ENCODE measurements at regions not wholly inside any gene's neighbourhood (a gene's known extent, or its start where the extent isn't known, plus 50 kb on each side); places are given as distances from the start of the nearest gene placed in this dataset.

DNA sequence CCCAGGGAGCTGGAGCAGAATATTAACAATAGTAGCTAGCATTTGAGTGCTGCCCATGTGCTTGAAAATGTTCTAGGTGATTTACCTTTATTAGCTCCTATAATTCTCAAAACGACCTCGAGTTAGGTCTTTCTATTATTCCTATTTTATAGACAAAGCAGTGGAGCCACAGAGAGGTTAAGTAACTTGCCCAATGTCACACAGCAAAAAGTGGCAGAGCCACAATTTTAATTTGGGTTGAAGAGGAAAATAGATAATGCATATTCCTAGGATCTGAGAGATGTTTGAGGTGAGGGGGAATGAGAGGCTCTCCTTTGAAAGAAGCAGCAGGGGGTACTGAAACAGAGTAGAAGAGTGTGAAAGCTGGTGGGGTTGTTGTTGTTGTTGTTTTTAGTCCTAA, 354.5 kb upstream of the SLC35B3 start:
- no peaks in the 10 kb centered on the region for H3K27me3 ChIP-seq (ENCODE audit: control insufficient read depth in 5 of 5, insufficient read depth in 4 of 5, low read length in 5 of 5)
- H3K9ac ChIP-seq (ENCODE audit: low read length in 5 of 5) = no peak overlapping the region
- no peak overlapping the region for H3K27ac ChIP-seq (ENCODE audit: low read depth, low read length)
- no peaks in the 10 kb centered on the region for H3K9me3 ChIP-seq (ENCODE audit: control insufficient read depth in 5 of 5, low read length in 5 of 5)
- no peaks in the 10 kb centered on the region for H3K4me1 ChIP-seq (ENCODE audit: control insufficient read depth in 5 of 5, insufficient read depth in 5 of 5, low read length in 5 of 5)
- peaks cover 0 to 7% (median 0%) of the 10 kb centered on the region in 5 donors for H3K36me3 ChIP-seq (ENCODE audit: control insufficient read depth in 5 of 5, insufficient read depth in 5 of 5, low read length in 5 of 5)
- no peak overlapping the region for H3K4me3 ChIP-seq (ENCODE audit: low read depth in 1 of 5, low read length in 5 of 5)

DNA sequence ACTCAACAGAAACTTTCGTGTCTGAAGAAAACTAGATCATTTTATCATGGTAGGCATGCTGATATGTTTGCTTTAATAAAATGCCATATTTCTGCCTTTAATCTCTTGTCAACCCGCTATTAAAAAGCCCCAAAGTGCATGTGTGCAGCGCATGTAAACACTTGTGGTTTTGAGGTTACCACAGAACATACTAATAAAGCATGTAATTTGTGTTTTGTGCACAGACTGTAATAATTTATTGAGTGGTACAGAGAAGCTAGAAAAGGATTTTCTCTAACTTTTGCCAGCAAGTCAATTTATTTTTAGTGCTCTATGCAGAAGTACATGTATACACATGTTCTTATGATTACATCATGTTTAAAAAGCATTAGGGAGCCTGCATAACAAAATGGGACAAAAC, 349.9 kb upstream of the SLC35B3 start:
- no peaks in the 10 kb centered on the region for H3K4me1 ChIP-seq (ENCODE audit: control insufficient read depth in 5 of 5, insufficient read depth in 5 of 5, low read length in 5 of 5)
- peaks cover 0 to 7% (median 0%) of the 10 kb centered on the region in 5 donors for H3K36me3 ChIP-seq (ENCODE audit: control insufficient read depth in 5 of 5, insufficient read depth in 5 of 5, low read length in 5 of 5)
- H3K4me3 ChIP-seq (ENCODE audit: low read depth in 1 of 5, low read length in 5 of 5) = no peak overlapping the region
- H3K27ac ChIP-seq (ENCODE audit: low read depth, low read length) = no peak overlapping the region
- H3K27me3 ChIP-seq (ENCODE audit: control insufficient read depth in 5 of 5, insufficient read depth in 4 of 5, low read length in 5 of 5) = no peaks in the 10 kb centered on the region
- no peak overlapping the region for H3K9ac ChIP-seq (ENCODE audit: low read length in 5 of 5)
- H3K9me3 ChIP-seq (ENCODE audit: control insufficient read depth in 5 of 5, low read length in 5 of 5) = no peaks in the 10 kb centered on the region

DNA sequence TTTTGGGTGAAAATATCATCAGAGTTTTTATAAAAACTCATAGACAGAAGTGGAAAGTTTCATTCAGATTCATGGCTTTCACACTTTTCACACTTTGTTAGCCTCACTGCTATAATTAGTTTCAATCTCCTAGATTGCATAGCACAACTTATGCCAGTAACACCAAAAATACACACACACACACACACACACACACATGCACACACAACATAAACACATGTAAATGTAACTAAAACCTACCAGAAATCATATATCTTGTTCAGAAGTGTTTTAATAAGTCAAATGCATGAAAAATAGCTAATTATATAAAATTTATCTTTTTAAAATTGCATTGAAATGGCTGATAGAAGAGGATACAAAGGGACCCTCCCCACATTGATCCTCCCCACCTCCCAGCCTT, 347.8 kb upstream of the SLC35B3 start:
- H3K9me3 ChIP-seq (ENCODE audit: control insufficient read depth in 5 of 5, low read length in 5 of 5) = no peaks in the 10 kb centered on the region
- H3K27me3 ChIP-seq (ENCODE audit: control insufficient read depth in 5 of 5, insufficient read depth in 4 of 5, low read length in 5 of 5) = no peaks in the 10 kb centered on the region
- H3K27ac ChIP-seq (ENCODE audit: low read depth, low read length) = no peak overlapping the region
- no peak overlapping the region for H3K9ac ChIP-seq (ENCODE audit: low read length in 5 of 5)
- H3K4me1 ChIP-seq (ENCODE audit: control insufficient read depth in 5 of 5, insufficient read depth in 5 of 5, low read length in 5 of 5) = no peaks in the 10 kb centered on the region
- H3K4me3 ChIP-seq (ENCODE audit: low read depth in 1 of 5, low read length in 5 of 5) = no peak overlapping the region
- H3K36me3 ChIP-seq (ENCODE audit: control insufficient read depth in 5 of 5, insufficient read depth in 5 of 5, low read length in 5 of 5) = peaks cover 0 to 7% (median 0%) of the 10 kb centered on the region in 5 donors

DNA sequence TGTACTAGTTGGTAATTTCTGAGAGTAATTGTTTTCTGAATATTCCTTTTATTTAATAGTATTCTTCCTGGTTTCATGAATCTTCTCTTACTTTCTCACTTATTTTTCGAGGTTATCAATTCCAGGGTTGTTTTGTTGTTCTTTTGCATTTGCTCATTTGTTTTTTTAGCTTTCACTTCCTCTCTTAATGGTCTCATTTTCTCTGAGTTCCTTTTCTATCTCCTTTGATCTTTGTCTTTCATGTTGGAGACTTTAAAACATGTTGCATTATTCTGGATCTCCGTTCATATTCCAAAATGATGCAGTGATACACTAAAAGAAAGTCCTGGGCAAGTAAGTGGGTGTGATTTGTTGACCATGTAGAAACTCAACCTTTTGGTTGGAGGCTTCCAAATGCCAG, 345.3 kb upstream of the SLC35B3 start:
- no peak overlapping the region for H3K9ac ChIP-seq (ENCODE audit: low read length in 5 of 5)
- H3K36me3 ChIP-seq (ENCODE audit: control insufficient read depth in 5 of 5, insufficient read depth in 5 of 5, low read length in 5 of 5) = peaks cover 0 to under 1% (median 0%) of the 10 kb centered on the region in 5 donors
- no peak overlapping the region for H3K4me3 ChIP-seq (ENCODE audit: low read depth in 1 of 5, low read length in 5 of 5)
- no peaks in the 10 kb centered on the region for H3K4me1 ChIP-seq (ENCODE audit: control insufficient read depth in 5 of 5, insufficient read depth in 5 of 5, low read length in 5 of 5)
- H3K27me3 ChIP-seq (ENCODE audit: control insufficient read depth in 5 of 5, insufficient read depth in 4 of 5, low read length in 5 of 5) = no peaks in the 10 kb centered on the region
- H3K27ac ChIP-seq (ENCODE audit: low read depth, low read length) = no peak overlapping the region
- H3K9me3 ChIP-seq (ENCODE audit: control insufficient read depth in 5 of 5, low read length in 5 of 5) = peaks cover 0 to 2% (median 0%) of the 10 kb centered on the region in 5 donors

DNA sequence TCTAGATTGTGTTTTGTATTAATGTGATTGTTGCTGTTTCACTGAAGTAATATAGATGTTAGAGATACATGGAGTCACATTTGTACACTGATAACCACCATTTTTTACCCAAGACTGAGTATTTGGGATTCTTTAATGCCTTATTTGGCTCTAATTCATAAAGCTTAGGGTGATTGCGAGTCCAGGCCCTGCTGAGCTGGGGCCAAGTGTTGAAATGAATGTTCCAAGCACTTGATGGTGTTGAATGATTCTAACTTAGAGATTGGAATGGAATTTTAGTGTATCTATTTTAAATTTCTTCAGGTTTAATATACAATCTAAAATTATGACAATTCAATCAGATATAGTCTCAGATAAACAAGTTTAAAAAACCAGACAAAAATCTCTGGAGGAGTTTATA, 329.4 kb upstream of the SLC35B3 start:
- no peaks in the 10 kb centered on the region for H3K9me3 ChIP-seq (ENCODE audit: control insufficient read depth in 5 of 5, low read length in 5 of 5)
- no peak overlapping the region for H3K9ac ChIP-seq (ENCODE audit: low read length in 5 of 5)
- no peak overlapping the region for H3K27ac ChIP-seq (ENCODE audit: low read depth, low read length)
- H3K4me1 ChIP-seq (ENCODE audit: control insufficient read depth in 5 of 5, insufficient read depth in 5 of 5, low read length in 5 of 5) = no peaks in the 10 kb centered on the region
- no peaks in the 10 kb centered on the region for H3K36me3 ChIP-seq (ENCODE audit: control insufficient read depth in 5 of 5, insufficient read depth in 5 of 5, low read length in 5 of 5)
- H3K27me3 ChIP-seq (ENCODE audit: control insufficient read depth in 5 of 5, insufficient read depth in 4 of 5, low read length in 5 of 5) = no peaks in the 10 kb centered on the region
- H3K4me3 ChIP-seq (ENCODE audit: low read depth in 1 of 5, low read length in 5 of 5) = no peak overlapping the region

DNA sequence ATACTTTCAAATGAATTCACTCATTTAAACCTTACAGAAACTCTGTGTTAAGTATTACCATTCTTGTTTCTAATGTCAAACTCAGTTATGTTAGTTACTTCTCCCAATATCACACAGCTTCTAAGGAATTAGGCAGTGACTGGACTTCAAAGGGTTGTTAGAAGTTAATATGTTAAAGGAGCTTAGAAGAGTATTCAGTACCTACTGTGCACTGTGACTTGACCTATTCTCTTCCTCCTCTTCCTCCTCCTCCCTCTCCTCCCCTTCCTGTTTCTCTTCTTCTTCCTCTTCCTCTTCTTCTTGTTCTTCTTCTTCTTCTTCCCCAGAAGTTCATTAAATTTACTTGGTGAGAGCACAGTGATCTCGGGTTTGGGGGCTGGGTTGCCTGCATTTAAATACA, 325.6 kb upstream of the SLC35B3 start:
- H3K36me3 ChIP-seq (ENCODE audit: control insufficient read depth in 5 of 5, insufficient read depth in 5 of 5, low read length in 5 of 5) = no peaks in the 10 kb centered on the region
- H3K4me3 ChIP-seq (ENCODE audit: low read depth in 1 of 5, low read length in 5 of 5) = no peak overlapping the region
- H3K4me1 ChIP-seq (ENCODE audit: control insufficient read depth in 5 of 5, insufficient read depth in 5 of 5, low read length in 5 of 5) = no peaks in the 10 kb centered on the region
- H3K9ac ChIP-seq (ENCODE audit: low read length in 5 of 5) = no peak overlapping the region
- H3K27me3 ChIP-seq (ENCODE audit: control insufficient read depth in 5 of 5, insufficient read depth in 4 of 5, low read length in 5 of 5) = no peaks in the 10 kb centered on the region
- H3K9me3 ChIP-seq (ENCODE audit: control insufficient read depth in 5 of 5, low read length in 5 of 5) = no peaks in the 10 kb centered on the region
- no peak overlapping the region for H3K27ac ChIP-seq (ENCODE audit: low read depth, low read length)

DNA sequence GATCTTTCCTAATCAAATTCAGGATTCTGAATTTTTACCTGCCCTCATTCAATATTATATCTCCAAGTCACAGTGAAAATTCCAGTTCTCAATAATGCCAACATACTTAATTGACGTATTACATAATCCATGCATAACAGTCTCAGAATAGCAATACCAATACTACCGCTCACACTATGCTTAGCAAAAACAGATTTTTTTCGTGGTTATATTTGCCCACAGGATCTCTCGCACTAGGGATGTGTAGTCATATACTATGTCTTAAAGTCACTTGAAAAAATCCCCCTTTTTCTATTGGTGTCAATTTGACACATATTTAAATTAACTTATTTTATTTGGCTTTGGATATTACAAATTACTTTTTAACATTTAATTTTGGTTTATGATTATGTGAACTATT, 323.1 kb upstream of the SLC35B3 start:
- Histone ChIP-seq H3K9me3 (ENCODE audit: control insufficient read depth in 5 of 5, low read length in 5 of 5) (no peaks in the 10 kb centered on the region), H3K4me1 (ENCODE audit: control insufficient read depth in 5 of 5, insufficient read depth in 5 of 5, low read length in 5 of 5) (no peaks in the 10 kb centered on the region)

DNA sequence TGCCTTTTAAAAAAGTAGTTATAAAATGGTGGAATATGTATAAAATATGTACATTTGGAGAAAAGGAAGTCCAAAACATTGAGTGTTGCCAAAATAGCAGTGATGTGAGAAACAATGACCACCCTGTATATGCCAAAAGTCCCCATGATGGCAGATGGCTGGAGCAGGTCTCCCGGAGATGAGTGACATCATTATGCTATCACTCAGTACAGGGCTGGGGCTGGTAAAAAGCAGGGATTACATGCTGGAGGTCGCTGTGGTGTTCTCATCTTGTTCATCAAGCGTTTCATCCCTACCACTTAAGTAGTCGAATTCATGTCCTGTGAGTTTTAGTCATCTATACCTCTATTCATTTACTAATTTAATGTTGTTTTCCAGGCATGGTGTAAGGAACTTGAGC, 315.3 kb upstream of the SLC35B3 start:
- no peaks in the 10 kb centered on the region for H3K9me3 ChIP-seq (ENCODE audit: control insufficient read depth in 5 of 5, low read length in 5 of 5)
- H3K4me1 ChIP-seq (ENCODE audit: control insufficient read depth in 5 of 5, insufficient read depth in 5 of 5, low read length in 5 of 5) = peaks cover 0 to 11% (median 4%) of the 10 kb centered on the region in 5 donors
- H3K4me3 ChIP-seq (ENCODE audit: low read depth in 1 of 5, low read length in 5 of 5) = no peak overlapping the region
- no peak overlapping the region for H3K9ac ChIP-seq (ENCODE audit: low read length in 5 of 5)
- H3K27me3 ChIP-seq (ENCODE audit: control insufficient read depth in 5 of 5, insufficient read depth in 4 of 5, low read length in 5 of 5) = no peaks in the 10 kb centered on the region
- no peaks in the 10 kb centered on the region for H3K36me3 ChIP-seq (ENCODE audit: control insufficient read depth in 5 of 5, insufficient read depth in 5 of 5, low read length in 5 of 5)
- no peak overlapping the region for H3K27ac ChIP-seq (ENCODE audit: low read depth, low read length)

More for the DNA sequence above, 323.1 kb upstream of the SLC35B3 start:
- Histone ChIP-seq H3K4me3 (ENCODE audit: low read depth in 1 of 5, low read length in 5 of 5) (no peak overlapping the region), H3K9ac (ENCODE audit: low read length in 5 of 5) (no peak overlapping the region), H3K27ac (ENCODE audit: low read depth, low read length) (no peak overlapping the region), H3K27me3 (ENCODE audit: control insufficient read depth in 5 of 5, insufficient read depth in 4 of 5, low read length in 5 of 5) (no peaks in the 10 kb centered on the region), H3K36me3 (ENCODE audit: control insufficient read depth in 5 of 5, insufficient read depth in 5 of 5, low read length in 5 of 5) (no peaks in the 10 kb centered on the region)

DNA sequence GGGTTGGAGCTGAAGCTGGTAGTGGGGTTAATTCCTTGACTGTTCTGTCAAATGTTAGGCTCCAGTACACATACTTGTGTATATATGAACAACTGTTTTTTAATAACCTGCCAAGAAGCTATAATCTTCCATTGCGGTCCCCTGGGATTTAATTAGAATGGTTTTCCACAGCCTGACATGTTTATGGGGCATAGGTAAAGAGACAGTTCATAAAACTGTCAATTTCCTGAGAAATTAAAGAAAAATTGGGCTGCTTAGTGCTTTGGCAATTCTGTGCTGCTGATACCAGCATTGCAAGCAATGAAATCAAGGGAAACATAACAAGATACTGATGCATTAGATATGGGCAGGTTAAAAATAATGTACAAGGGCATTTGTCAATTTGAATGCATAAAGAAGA, 314.1 kb upstream of the SLC35B3 start:
- H3K9ac ChIP-seq (ENCODE audit: low read length in 5 of 5) = no peak overlapping the region
- H3K27me3 ChIP-seq (ENCODE audit: control insufficient read depth in 5 of 5, insufficient read depth in 4 of 5, low read length in 5 of 5) = no peaks in the 10 kb centered on the region
- no peaks in the 10 kb centered on the region for H3K36me3 ChIP-seq (ENCODE audit: control insufficient read depth in 5 of 5, insufficient read depth in 5 of 5, low read length in 5 of 5)
- H3K4me1 ChIP-seq (ENCODE audit: control insufficient read depth in 5 of 5, insufficient read depth in 5 of 5, low read length in 5 of 5) = peaks cover 0 to 11% (median 4%) of the 10 kb centered on the region in 5 donors
- no peak overlapping the region for H3K4me3 ChIP-seq (ENCODE audit: low read depth in 1 of 5, low read length in 5 of 5)
- H3K9me3 ChIP-seq (ENCODE audit: control insufficient read depth in 5 of 5, low read length in 5 of 5) = no peaks in the 10 kb centered on the region
- no peak overlapping the region for H3K27ac ChIP-seq (ENCODE audit: low read depth, low read length)

DNA sequence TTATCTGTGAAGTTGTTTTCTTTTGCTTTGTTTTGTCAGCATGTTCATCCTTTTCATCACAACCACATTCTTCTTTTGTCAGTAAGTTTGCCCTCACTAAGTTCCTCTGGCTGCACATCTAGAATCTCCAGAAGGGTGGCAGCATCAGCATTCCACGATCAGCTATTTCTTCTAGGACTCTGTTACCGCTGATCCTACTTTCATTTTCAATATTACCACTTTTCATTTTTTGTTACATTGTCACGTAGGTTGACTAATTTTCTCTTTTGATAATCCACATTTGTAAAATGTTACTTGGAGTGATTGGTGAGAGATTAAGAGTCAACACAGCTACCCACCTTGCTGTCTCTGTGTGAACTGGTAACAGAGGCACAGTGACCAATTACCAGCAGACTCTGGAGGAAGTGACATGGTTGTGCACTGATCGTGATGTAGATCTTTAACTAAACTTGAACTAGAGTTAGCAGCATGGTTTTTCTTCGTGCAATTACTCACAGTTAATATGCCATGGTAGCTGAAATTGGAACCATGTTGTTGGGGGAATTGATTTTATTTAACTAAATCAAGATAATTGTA, 307.9 kb upstream of the SLC35B3 start:
- Histone ChIP-seq H3K9me3 (ENCODE audit: control insufficient read depth in 5 of 5, low read length in 5 of 5) (peaks cover 0 to 4% (median 0%) of the 10 kb centered on the region in 5 donors), H3K4me1 (ENCODE audit: control insufficient read depth in 5 of 5, insufficient read depth in 5 of 5, low read length in 5 of 5) (no peaks in the 10 kb centered on the region), H3K4me3 (ENCODE audit: low read depth in 1 of 5, low read length in 5 of 5) (peak overlapping the region in 2 of 5 donors; percentile 14 to 42), H3K9ac (ENCODE audit: low read length in 5 of 5) (no peak overlapping the region), H3K27me3 (ENCODE audit: control insufficient read depth in 5 of 5, insufficient read depth in 4 of 5, low read length in 5 of 5) (no peaks in the 10 kb centered on the region), H3K36me3 (ENCODE audit: control insufficient read depth in 5 of 5, insufficient read depth in 5 of 5, low read length in 5 of 5) (no peaks in the 10 kb centered on the region), H3K27ac (ENCODE audit: low read depth, low read length) (no peak overlapping the region)

DNA sequence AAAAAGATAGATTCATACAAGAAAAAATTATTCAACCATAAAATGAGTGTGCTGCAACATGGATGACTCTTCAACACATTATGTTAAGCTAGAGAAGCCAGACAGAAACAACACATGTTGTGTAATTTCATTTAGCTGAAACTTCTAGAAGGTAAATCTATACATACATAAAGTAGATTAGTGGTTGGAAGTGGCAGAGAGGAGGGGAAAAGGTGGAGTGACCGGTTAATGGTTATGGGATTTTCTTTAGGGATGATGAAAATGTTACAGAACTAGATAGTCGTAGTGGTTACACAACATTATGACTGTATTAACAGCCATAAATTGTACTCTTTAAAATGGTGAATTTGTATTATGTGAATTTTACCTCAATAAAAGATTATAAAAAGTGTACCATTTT, 304.1 kb upstream of the SLC35B3 start:
- Histone ChIP-seq H3K27ac (ENCODE audit: low read depth, low read length) (no peak overlapping the region), H3K27me3 (ENCODE audit: control insufficient read depth in 5 of 5, insufficient read depth in 4 of 5, low read length in 5 of 5) (no peaks in the 10 kb centered on the region), H3K36me3 (ENCODE audit: control insufficient read depth in 5 of 5, insufficient read depth in 5 of 5, low read length in 5 of 5) (no peaks in the 10 kb centered on the region), H3K4me1 (ENCODE audit: control insufficient read depth in 5 of 5, insufficient read depth in 5 of 5, low read length in 5 of 5) (no peaks in the 10 kb centered on the region), H3K9me3 (ENCODE audit: control insufficient read depth in 5 of 5, low read length in 5 of 5) (peaks cover 0 to 4% (median 0%) of the 10 kb centered on the region in 5 donors), H3K4me3 (ENCODE audit: low read depth in 1 of 5, low read length in 5 of 5) (no peak overlapping the region), H3K9ac (ENCODE audit: low read length in 5 of 5) (no peak overlapping the region)

Measured in subcutaneous abdominal adipose tissue (tissue), 5 donors.